CD14-positive monocyte (primary cell): ENCODE measurements at regions not wholly inside any gene's neighbourhood (a gene's known extent, or its start where the extent isn't known, plus 50 kb on each side); places are given as distances from the start of the nearest gene placed in this dataset.

Source experiments
- DNase-seq, 3 donors: peaks; one replicate each; pipeline ENCODE4 v3.0.0-alpha.2; 2011 to 2022
- H2AFZ ChIP-seq: 2 replicates; pipeline ENCODE4 v1.6.0; 2012; ENCODE audit warnings: mild to moderate bottlenecking, low read depth, low read length, inconsistent platforms; ENCODE audit not compliant: insufficient read depth, poor library complexity, severe bottlenecking
- H3K27ac ChIP-seq, 2 donors: 1 replicate in 1 of 2; 2 replicates in 1 of 2; pipeline ENCODE4 v1.5.1; 2012 to 2013; ENCODE audit warnings: low read length in 2 of 2, control low read depth in 1 of 2, inconsistent platforms in 1 of 2, low read depth in 1 of 2, mild to moderate bottlenecking in 1 of 2
- H3K27me3 ChIP-seq, 2 donors: one replicate each; pipeline versions ENCODE4 v1.6.0 to v1.6.1; 2011 to 2013; ENCODE audit warnings: low read length in 2 of 2; ENCODE audit not compliant: control insufficient read depth in 2 of 2, insufficient read depth in 2 of 2
- H3K36me3 ChIP-seq, 2 donors: replicated peaks in 1 of 2; 1 replicate in 1 of 2; 2 replicates in 1 of 2; pipeline versions ENCODE4 v1.5.1 to v1.6.1; 2012 to 2013; ENCODE audit warnings: low read length in 2 of 2, control low read depth in 1 of 2, inconsistent platforms in 1 of 2, mild to moderate bottlenecking in 1 of 2; ENCODE audit not compliant: insufficient read depth in 2 of 2, control insufficient read depth in 1 of 2
- H3K4me1 ChIP-seq, 2 donors: 1 replicate in 1 of 2; 2 replicates in 1 of 2; pipeline versions ENCODE4 v1.5.1 to v1.6.1; 2012 to 2013; ENCODE audit warnings: low read length in 2 of 2, control low read depth in 1 of 2, inconsistent platforms in 1 of 2, mild to moderate bottlenecking in 1 of 2, moderate library complexity in 1 of 2; ENCODE audit not compliant: insufficient read depth in 2 of 2, control insufficient read depth in 1 of 2
- H3K4me2 ChIP-seq: replicated peaks from 2 replicates; pipeline ENCODE3; 2012; ENCODE audit warnings: low read length, moderate library complexity, mild to moderate bottlenecking; ENCODE audit not compliant: poor library complexity, severe bottlenecking; ENCODE audit errors: extremely low read depth
- H3K4me3 ChIP-seq, 3 experiments: fragments of 200-600 bp in 1 of 3; sonication (generic) in 1 of 3; replicated peaks in 1 of 3; 1 replicate in 2 of 3; 2 replicates in 1 of 3; pipeline ENCODE4 v1.5.1; 2011 to 2013; ENCODE audit warnings: low read length in 3 of 3, mild to moderate bottlenecking in 3 of 3, control low read depth in 2 of 3, low read depth in 2 of 3, inconsistent platforms in 1 of 3, moderate library complexity in 1 of 3
- H3K79me2 ChIP-seq: 2 replicates; pipeline ENCODE4 v1.6.0; 2012; ENCODE audit warnings: mild to moderate bottlenecking, control low read depth, inconsistent platforms, low read length, moderate library complexity; ENCODE audit not compliant: insufficient read depth
- H3K9ac ChIP-seq: 2 replicates; pipeline ENCODE4 v1.6.0; 2017; ENCODE audit warnings: low read length, mild to moderate bottlenecking; ENCODE audit not compliant: insufficient read depth, poor library complexity, severe bottlenecking
- H3K9me3 ChIP-seq, 2 donors: replicated peaks in 1 of 2; 1 replicate in 1 of 2; 2 replicates in 1 of 2; pipeline versions ENCODE4 v1.5.1 to v1.6.1; 2012 to 2013; ENCODE audit warnings: low read length in 2 of 2, control low read depth in 1 of 2; ENCODE audit not compliant: control insufficient read depth in 1 of 2, insufficient read depth in 1 of 2
- H4K20me1 ChIP-seq: 2 replicates; pipeline ENCODE4 v1.6.0; 2012; ENCODE audit warnings: mild to moderate bottlenecking, low read length, control low read depth, moderate library complexity; ENCODE audit not compliant: insufficient read depth
- H3K27ac Mint-ChIP-seq, 7 donors: one replicate each; pipeline ENCODE4 v1.8.0; 2020; ENCODE audit warnings: mild to moderate bottlenecking in 7 of 7, mixed read lengths in 7 of 7, moderate library complexity in 6 of 7, inconsistent platforms in 2 of 7
- H3K27me3 Mint-ChIP-seq, 3 donors: one replicate each; pipeline ENCODE4 v1.8.0; 2021 to 2022; ENCODE audit warnings: low read depth in 3 of 3, mild to moderate bottlenecking in 3 of 3, mixed read lengths in 3 of 3, moderate library complexity in 3 of 3, inconsistent platforms in 1 of 3
- H3K36me3 Mint-ChIP-seq, 2 donors: one replicate each; pipeline ENCODE4 v1.8.0; 2020; ENCODE audit warnings: mixed read lengths in 2 of 2, inconsistent platforms in 1 of 2, mild to moderate bottlenecking in 1 of 2
- H3K4me1 Mint-ChIP-seq: one replicate; pipeline ENCODE4 v1.8.0; 2020; ENCODE audit warnings: mild to moderate bottlenecking, mixed read lengths
- H3K4me3 Mint-ChIP-seq, 2 donors: one replicate each; pipeline ENCODE4 v1.8.0; 2020; ENCODE audit warnings: mild to moderate bottlenecking in 2 of 2, mixed read lengths in 2 of 2, moderate library complexity in 1 of 2
- H3K9me3 Mint-ChIP-seq, 7 donors: one replicate each; pipeline ENCODE4 v1.8.0; 2020 to 2022; ENCODE audit warnings: mixed read lengths in 7 of 7, mild to moderate bottlenecking in 6 of 7, moderate library complexity in 6 of 7, inconsistent platforms in 2 of 7
- WGBS: methylation state at CpG from one replicate; pipeline ENCODE4 v1.1.5; 2013; ENCODE audit warnings: missing lambda C conversion rate; ENCODE audit not compliant: insufficient coverage; 5-methylcytosine and 5-hydroxymethylcytosine counted together
- intact Hi-C, 2 donors: fragments of 100-400 bp; cut with micrococcal nuclease; formaldehyde crosslinking; loops; one replicate each; pipeline versions ENCODE4 v1.15.0 to v1.15.1; 2023
- TF ChIP-seq, protein P1 (sequence below): fragments of 200-600 bp; IDR thresholded peaks from one replicate; pipeline ENCODE4 v1.8.0; 2022; ENCODE audit warnings: antibody characterized with exemption, mild to moderate bottlenecking

DNA sequence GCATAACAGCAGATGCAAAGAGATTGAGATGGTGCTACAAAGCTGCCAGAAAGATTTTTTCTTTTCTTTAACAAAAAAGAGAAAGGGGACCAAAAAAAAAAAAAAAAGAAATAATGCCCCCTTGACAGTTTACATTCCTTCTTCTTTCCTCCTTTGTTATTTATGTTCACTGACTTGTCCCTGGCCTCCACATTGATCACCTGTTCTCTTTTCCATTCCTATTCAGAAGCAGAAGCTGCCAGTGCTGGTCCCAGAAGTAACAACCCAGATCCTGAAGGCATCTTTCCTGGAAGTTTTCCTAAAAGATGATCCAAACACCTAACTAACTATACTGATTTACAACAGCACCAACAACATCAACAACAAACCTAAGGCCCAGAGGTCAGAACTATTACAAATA lies 728.1 kb downstream of the KCNJ2 start:
- H3K36me3 ChIP-seq, result no peaks in the 10 kb centered on the region
- no peak for DNase-seq
- no peak overlapping the region for H3K9ac ChIP-seq
- H3K4me3 Mint-ChIP-seq, result no peak overlapping the region
- H3K27ac ChIP-seq, result no peak overlapping the region
- no peak overlapping the region for H3K27ac Mint-ChIP-seq
- no peaks in the 10 kb centered on the region for H3K27me3 ChIP-seq
- H4K20me1 ChIP-seq, result no peaks in the 10 kb centered on the region
- no peak overlapping the region for H3K4me3 ChIP-seq
- H3K36me3 Mint-ChIP-seq, result no peaks in the 10 kb centered on the region
- H3K79me2 ChIP-seq, result no peaks in the 10 kb centered on the region
- H3K27me3 Mint-ChIP-seq, result peaks cover 0 to 2% (median 0%) of the 10 kb centered on the region in 3 donors
- peaks cover 8 to 19% (median 10%) of the 10 kb centered on the region in 7 donors for H3K9me3 Mint-ChIP-seq
- no peak overlapping the region for H3K4me2 ChIP-seq
- H3K4me1 Mint-ChIP-seq, result no peaks in the 10 kb centered on the region
- H3K4me1 ChIP-seq, result no peaks in the 10 kb centered on the region
- H2AFZ ChIP-seq, result no peak overlapping the region
- intact Hi-C loops, result no loop called here
- H3K9me3 ChIP-seq, result peaks cover 3 to 10% of the 10 kb centered on the region in 2 donors
- TF ChIP-seq, protein P1, sequence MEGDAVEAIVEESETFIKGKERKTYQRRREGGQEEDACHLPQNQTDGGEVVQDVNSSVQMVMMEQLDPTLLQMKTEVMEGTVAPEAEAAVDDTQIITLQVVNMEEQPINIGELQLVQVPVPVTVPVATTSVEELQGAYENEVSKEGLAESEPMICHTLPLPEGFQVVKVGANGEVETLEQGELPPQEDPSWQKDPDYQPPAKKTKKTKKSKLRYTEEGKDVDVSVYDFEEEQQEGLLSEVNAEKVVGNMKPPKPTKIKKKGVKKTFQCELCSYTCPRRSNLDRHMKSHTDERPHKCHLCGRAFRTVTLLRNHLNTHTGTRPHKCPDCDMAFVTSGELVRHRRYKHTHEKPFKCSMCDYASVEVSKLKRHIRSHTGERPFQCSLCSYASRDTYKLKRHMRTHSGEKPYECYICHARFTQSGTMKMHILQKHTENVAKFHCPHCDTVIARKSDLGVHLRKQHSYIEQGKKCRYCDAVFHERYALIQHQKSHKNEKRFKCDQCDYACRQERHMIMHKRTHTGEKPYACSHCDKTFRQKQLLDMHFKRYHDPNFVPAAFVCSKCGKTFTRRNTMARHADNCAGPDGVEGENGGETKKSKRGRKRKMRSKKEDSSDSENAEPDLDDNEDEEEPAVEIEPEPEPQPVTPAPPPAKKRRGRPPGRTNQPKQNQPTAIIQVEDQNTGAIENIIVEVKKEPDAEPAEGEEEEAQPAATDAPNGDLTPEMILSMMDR, result no peak

DNA sequence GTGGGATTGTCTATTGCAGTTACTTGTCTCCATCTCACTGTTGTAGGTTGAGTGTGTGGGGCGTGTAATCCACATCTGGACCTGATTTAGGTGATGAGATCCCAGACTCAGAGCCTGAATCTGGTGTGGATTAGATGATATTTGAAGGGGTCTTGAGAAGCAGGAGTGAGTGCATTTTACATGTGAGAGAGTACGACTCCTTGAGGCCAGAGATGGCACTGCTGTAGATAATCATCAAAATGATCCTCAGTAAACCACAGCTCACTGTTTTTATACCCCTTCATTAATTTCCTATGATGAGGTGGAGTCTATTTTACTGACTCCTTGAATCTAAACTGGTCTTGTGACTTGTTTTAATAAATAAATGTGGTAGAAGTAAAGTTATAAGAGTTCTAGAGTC lies 732.5 kb downstream of the KCNJ2 start:
- DNase-seq, result no peak
- Histone ChIP-seq H3K4me1 (no peaks in the 10 kb centered on the region), H3K9me3 (peaks cover 0 to 5% of the 10 kb centered on the region in 2 donors), H4K20me1 (no peaks in the 10 kb centered on the region), H3K4me2 (no peak overlapping the region), H2AFZ (no peak overlapping the region), H3K79me2 (no peaks in the 10 kb centered on the region), H3K27ac (no peak overlapping the region), H3K4me3 (no peak overlapping the region), H3K9ac (no peak overlapping the region), H3K27me3 (no peaks in the 10 kb centered on the region), H3K36me3 (no peaks in the 10 kb centered on the region)
- Mint-ChIP-seq H3K4me3 (no peak overlapping the region), H3K27me3 (peaks cover 0 to 2% (median 0%) of the 10 kb centered on the region in 3 donors), H3K36me3 (no peaks in the 10 kb centered on the region), H3K27ac (no peak overlapping the region), H3K4me1 (no peaks in the 10 kb centered on the region), H3K9me3 (peaks cover 7 to 20% (median 12%) of the 10 kb centered on the region in 7 donors)
- 71% methylated on average over 1 of the region's 2 CpGs for WGBS
- intact Hi-C loops, result no loop called here
- TF ChIP-seq, protein P1, result no peak
